Left renal cortex interstitium (tissue), 4 donors: ENCODE measurements at regions not wholly inside any gene's neighbourhood (a gene's known extent, or its start where the extent isn't known, plus 50 kb on each side); places are given as distances from the start of the nearest gene placed in this dataset.
"Not testable (repeated sequence)": the region's sequence is repeated elsewhere in the genome, so short reads cannot be mapped to it uniquely, and the experiment has no call there.

ENCODE experiments used
- DNase-seq, 4 donors: peaks; one replicate each; pipeline ENCODE4 v3.0.0-alpha.2; 2013; ENCODE audit warnings: low read depth in 4 of 4, low spot score in 2 of 4, missing footprints in 1 of 4

- DNase-seq, result no peak
Observed at GRCh38 chr16:62294213-62294972, 258.2 kb upstream of the CDH8 start.

DNA sequence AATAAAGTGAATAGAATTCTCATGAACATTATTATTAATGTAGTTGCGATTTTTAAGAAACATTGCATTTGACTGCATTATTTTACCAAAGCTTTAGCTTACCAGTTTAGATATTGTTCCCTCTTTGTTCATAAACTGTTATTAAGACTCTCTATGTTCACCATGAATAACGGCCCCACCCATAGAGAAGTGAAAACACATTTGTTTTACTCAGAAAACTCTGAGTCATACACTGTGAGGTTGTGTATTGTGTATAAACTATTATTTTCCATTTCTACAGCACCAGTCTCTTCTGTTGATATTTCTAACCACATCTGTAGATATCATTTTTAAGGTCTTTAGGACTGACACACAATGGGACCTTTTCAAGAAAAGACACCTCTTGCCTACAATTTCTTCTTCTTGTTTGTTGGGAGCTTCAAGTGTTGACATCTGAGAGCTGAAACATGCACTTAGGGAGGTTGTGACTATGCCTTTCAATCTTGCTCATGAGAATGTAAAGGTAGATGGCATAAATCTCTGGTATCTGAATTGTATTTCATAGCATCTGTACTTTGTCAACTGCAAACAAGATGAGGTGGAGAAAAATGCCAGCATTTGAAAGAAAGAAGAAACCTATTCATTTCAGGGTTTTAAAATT, 252.9 kb upstream of the CDH8 start:
- no peak for DNase-seq

- DNase-seq, result no peak
Observed at GRCh38 chr16:62280506-62280905, 244.3 kb upstream of the CDH8 start.

DNA sequence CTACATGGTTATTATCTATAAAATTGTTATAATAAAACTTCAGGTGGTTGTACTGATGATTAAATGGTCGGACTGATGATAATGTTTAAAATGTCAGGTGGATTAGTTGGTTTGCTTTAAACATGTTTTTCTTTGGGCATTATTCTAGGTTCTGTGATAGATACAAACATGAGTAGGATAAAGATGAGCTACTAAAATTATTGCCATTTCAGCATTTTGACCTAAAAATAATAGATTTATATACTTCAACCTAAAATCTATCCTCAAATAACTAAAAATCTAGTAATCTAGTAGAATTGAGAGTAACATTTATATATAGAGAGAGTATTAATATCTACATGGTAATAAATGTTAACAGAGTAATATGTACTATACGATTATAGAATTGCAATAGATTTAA, 241.7 kb upstream of the CDH8 start:
- DNase-seq, result no peak

DNA sequence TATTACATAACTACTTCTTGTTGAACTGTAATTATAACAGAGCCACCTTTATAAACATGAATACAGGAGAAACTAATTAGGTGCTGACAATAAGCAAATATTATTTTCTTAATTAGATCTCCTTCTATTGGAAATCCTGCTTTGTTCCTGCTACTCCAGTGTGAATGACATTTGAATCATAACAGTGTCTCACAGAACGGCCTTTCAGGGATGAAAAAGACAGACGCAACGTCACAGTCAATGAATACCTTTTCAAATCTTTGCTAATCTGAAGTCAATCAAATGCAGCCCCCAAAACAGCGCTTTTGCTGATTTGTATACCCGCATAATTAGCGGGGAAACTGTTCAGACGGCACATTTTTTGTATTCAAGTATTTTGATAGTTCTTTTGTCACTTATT, 240.4 kb upstream of the CDH8 start:
- no peak for DNase-seq

- DNase-seq, result no peak
Observed at GRCh38 chr16:62272035-62272434, 235.8 kb upstream of the CDH8 start.

- DNase-seq, result no peak
Observed at GRCh38 chr16:62261760-62262159, 225.5 kb upstream of the CDH8 start.

GRCh38 chr16:62258931-62259435, 222.7 kb upstream of the CDH8 start:
- not testable (repeated sequence) for DNase-seq

GRCh38 chr16:62256406-62256805, 220.2 kb upstream of the CDH8 start:
- no peak for DNase-seq

DNA sequence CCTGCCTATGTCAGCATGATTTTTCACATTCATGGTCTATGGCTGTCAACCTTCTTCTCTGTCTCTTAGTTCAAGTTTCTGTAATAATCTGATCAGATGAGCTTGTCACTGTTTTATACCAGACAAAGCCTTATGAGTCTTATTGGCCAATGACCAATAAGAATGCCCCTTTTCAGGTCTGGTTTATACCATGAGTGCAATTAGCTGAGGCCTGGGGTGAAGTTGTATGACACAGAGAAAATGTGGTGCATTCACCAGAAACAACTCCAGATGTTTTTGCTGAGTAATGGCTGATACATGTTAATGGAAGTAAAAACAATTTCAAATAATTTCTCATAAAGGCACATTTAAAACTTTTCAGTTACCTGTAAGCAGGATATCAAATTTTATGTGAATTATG, 218.6 kb upstream of the CDH8 start:
- no peak for DNase-seq

- DNase-seq, result no peak
Observed at GRCh38 chr16:62254372-62254771, 218.1 kb upstream of the CDH8 start.

- DNase-seq, result no peak
Observed at GRCh38 chr16:62253966-62254365, 217.7 kb upstream of the CDH8 start.

GRCh38 chr16:62249069-62249468, 212.8 kb upstream of the CDH8 start:
- no peak for DNase-seq

GRCh38 chr16:62240722-62241121, 204.5 kb upstream of the CDH8 start:
- DNase-seq, result no peak

DNA sequence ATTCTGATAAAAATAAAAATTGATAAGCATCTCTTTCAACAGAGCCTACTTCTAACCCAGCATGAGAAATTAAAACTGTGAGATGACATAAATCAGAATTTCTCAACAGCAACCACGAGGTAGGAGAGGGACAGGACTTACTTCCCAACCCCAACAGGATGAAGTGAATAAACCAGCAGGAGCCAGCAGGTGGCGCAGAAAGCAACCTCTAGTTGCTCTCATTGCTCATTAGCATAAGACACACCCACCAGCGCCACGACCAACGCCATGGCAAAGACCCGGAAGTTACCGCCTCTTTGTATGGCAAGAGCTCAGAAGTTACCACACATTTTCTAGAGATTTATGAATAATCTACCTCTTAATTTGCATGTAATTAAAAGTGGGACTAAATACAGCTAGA, 189.4 kb upstream of the CDH8 start:
- no peak for DNase-seq

- no peak for DNase-seq
Observed at GRCh38 chr16:62224646-62225209, 188.5 kb upstream of the CDH8 start.

DNA sequence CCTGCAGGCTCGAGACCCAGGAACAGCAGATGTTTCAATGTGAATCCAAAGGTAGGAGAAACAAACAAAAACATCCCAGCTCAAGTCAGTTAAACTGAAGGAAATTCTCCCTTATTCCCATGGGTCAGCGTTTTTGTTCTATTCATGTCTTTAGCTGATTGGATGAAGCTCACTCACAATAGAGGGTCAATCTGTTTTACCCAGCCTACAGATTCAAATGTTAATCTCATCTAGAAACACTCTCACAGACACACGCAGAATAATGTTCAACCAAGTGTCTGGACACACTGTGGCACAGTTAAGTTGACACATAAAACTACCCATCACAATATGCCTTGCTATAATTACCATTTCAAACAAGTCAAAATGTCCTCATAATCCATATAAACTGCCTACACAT, 180.6 kb upstream of the CDH8 start:
- no peak for DNase-seq

- DNase-seq, result no peak
Observed at GRCh38 chr16:62213763-62214162, 177.5 kb upstream of the CDH8 start.

DNA sequence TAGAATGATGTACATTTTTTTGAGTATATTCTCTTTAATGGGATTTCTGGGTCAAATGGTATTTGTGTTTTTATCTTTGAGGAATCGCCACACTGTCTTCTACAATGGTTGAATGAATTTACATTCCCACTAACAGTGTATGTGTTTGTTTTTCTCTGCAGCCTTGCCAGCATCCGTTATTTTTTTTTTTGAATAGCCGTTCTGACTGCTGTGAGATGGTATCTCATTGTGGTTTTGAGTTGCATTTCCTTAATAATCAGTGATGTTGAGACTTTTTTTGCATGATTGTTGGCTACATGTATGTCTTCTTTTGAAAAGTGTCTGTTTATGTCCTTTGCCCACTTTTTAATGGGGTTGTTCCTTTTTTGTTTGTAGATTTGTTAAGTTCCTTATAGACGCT, 172.7 kb upstream of the CDH8 start:
- DNase-seq, result no peak

DNA sequence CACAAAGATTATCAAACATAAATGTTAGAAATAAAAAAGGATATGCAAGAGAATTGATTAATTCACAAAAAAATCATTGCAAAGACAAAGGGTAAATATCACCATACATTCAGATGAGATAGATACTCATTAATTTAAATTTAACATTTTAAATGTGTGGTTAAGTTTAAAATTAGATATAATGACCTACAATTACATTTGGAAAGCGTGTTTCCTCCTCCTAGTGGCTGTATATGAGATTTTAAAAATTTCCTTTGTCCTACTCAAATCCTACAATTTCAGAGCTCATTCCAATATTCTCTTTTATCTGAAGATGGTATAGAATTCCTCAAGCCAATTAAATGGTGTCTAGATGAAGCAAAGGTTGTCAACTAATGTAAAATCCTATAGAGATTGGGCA, 169.2 kb upstream of the CDH8 start:
- no peak for DNase-seq

DNA sequence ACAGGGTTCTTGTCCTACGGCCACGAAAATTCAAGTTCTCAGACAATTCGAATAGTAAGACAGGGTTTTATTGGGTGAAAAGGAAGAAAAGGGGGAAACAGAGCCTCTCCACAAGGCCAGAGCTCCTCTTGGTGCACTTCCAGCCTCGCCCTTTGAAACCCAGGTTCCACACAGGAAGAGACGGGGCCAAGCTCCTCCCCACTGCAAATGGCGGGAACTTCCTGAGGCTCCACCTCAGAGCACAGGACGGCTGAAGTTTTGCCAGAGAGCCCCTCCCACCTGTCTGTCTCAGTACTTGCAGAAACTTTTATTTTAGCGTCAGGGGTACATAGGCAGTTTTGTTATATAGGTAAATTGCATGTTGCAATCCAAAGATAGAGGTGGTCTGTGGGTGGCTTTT, 165.7 kb upstream of the CDH8 start:
- DNase-seq, result no peak

GRCh38 chr16:62194828-62195227, 158.6 kb upstream of the CDH8 start:
- no peak for DNase-seq
